IMR-90 (cell line): ENCODE measurements at regions not wholly inside any gene's neighbourhood (a gene's known extent, or its start where the extent isn't known, plus 50 kb on each side); places are given as distances from the start of the nearest gene placed in this dataset.

Experiments
- ATAC-seq: fragments of 200-7000 bp; cut with Tn5 transposase; 2 replicates; pipeline ENCODE4 v1.9.1; 2020; ENCODE audit warnings: low read depth, mild to moderate bottlenecking, moderate library complexity
- BruUV-seq: library from RNA; stranded (reverse); fragments of 400-500 nt; replicated peaks from 2 replicates; lab custom pipeline; 2021; lab: Mats Ljungman, UMichigan
- CTCF ChIA-PET: fragments of 300-600 bp; formaldehyde crosslinking; extraction: SDS; loops from one replicate; lab custom pipeline; 2021; ENCODE audit warnings: antibody characterized with exemption; lab: Yijun Ruan, JAX
- POLR2A ChIA-PET: fragments of 300-600 bp; sonication (Branson Sonifier 250); formaldehyde crosslinking; loops from one replicate; lab custom pipeline; 2022; ENCODE audit warnings: antibody characterized with exemption; ENCODE audit not compliant: unreplicated experiment; lab: Charles Lee
- DNase-seq: peaks from one replicate; pipeline ENCODE4 v3.0.0; 2013
- H2AFZ ChIP-seq: replicated peaks from 2 replicates; pipeline ENCODE3; 2013; ENCODE audit warnings: low read length, mild to moderate bottlenecking; ENCODE audit not compliant: poor library complexity
- H2AK5ac ChIP-seq: 2 replicates; pipeline ENCODE4 v1.6.1; 2013; ENCODE audit warnings: low read depth, low read length, inconsistent platforms
- H2AK9ac ChIP-seq: replicated peaks from 2 replicates; pipeline ENCODE3; 2013; ENCODE audit warnings: mild to moderate bottlenecking, low read depth, low read length, moderate library complexity; ENCODE audit not compliant: poor library complexity
- H2BK120ac ChIP-seq: 2 replicates; pipeline ENCODE4 v1.6.1; 2013; ENCODE audit warnings: low read depth, low read length, inconsistent platforms
- H2BK15ac ChIP-seq: 3 replicates; pipeline ENCODE4 v1.6.1; 2013; ENCODE audit warnings: low read depth, low read length, inconsistent platforms
- H2BK20ac ChIP-seq: 2 replicates; pipeline ENCODE4 v1.6.1; 2013; ENCODE audit warnings: low read depth, mild to moderate bottlenecking, inconsistent platforms, low read length, moderate library complexity
- H2BK5ac ChIP-seq: 2 replicates; pipeline ENCODE4 v1.6.1; 2013; ENCODE audit warnings: mild to moderate bottlenecking, low read depth, low read length, inconsistent platforms; ENCODE audit not compliant: poor library complexity, severe bottlenecking
- H3K14ac ChIP-seq: replicated peaks from 2 replicates; pipeline ENCODE4 v1.6.1; 2013; ENCODE audit warnings: low read depth, low read length, inconsistent platforms
- H3K18ac ChIP-seq: 2 replicates; pipeline ENCODE4 v1.6.1; 2013; ENCODE audit warnings: low read depth, low read length, control low read depth
- H3K23ac ChIP-seq: 2 replicates; pipeline ENCODE4 v1.6.1; 2013; ENCODE audit warnings: low read depth, low read length, inconsistent platforms
- H3K27ac ChIP-seq: 2 replicates; pipeline ENCODE4 v1.5.1; 2013; ENCODE audit warnings: mild to moderate bottlenecking, control low read depth, low read length; ENCODE audit not compliant: insufficient read depth
- H3K27me3 ChIP-seq: 2 replicates; pipeline ENCODE4 v1.6.1; 2013; ENCODE audit warnings: low read length; ENCODE audit not compliant: control insufficient read depth, insufficient read depth
- H3K36me3 ChIP-seq: 2 replicates; pipeline ENCODE4 v1.6.1; 2013; ENCODE audit warnings: low read length, mixed read lengths; ENCODE audit not compliant: control insufficient read depth, insufficient read depth
- H3K4ac ChIP-seq: 2 replicates; pipeline ENCODE4 v1.6.1; 2013; ENCODE audit warnings: low read depth, low read length, inconsistent platforms
- H3K4me1 ChIP-seq: 2 replicates; pipeline ENCODE4 v1.6.1; 2013; ENCODE audit warnings: low read length, mixed read lengths; ENCODE audit not compliant: control insufficient read depth, insufficient read depth
- H3K4me2 ChIP-seq: 2 replicates; pipeline ENCODE4 v1.6.1; 2013; ENCODE audit warnings: low read depth, mild to moderate bottlenecking, control low read depth, low read length, moderate library complexity
- H3K4me3 ChIP-seq: 2 replicates; pipeline ENCODE4 v1.5.1; 2013; ENCODE audit warnings: low read depth, mild to moderate bottlenecking, control low read depth, low read length, moderate library complexity; ENCODE audit not compliant: insufficient read depth
- H3K56ac ChIP-seq: 2 replicates; pipeline ENCODE4 v1.6.1; 2013; ENCODE audit warnings: low read length, inconsistent platforms; ENCODE audit not compliant: insufficient read depth; ENCODE audit errors: extremely low read depth
- H3K79me1 ChIP-seq, 2 experiments: 2 replicates each; pipeline ENCODE4 v1.6.1; 2013; ENCODE audit warnings: low read length in 2 of 2, inconsistent platforms in 1 of 2, low read depth in 1 of 2
- H3K9ac ChIP-seq: 2 replicates; pipeline ENCODE4 v1.6.1; 2013; ENCODE audit warnings: low read depth, low read length, control low read depth
- H3K9me1 ChIP-seq: 2 replicates; pipeline ENCODE4 v1.6.1; 2013; ENCODE audit warnings: low read length, inconsistent platforms; ENCODE audit not compliant: insufficient read depth
- H3K9me3 ChIP-seq: 2 replicates; pipeline ENCODE4 v1.6.1; 2013; ENCODE audit warnings: low read length; ENCODE audit not compliant: control insufficient read depth, insufficient read depth
- H4K20me1 ChIP-seq: 2 replicates; pipeline ENCODE4 v1.6.1; 2013; ENCODE audit warnings: low read length, inconsistent platforms; ENCODE audit not compliant: insufficient read depth
- H4K5ac ChIP-seq: 2 replicates; pipeline ENCODE4 v1.6.1; 2013; ENCODE audit warnings: mild to moderate bottlenecking, low read depth, low read length, control low read depth
- H4K8ac ChIP-seq, 2 experiments: 2 replicates each; pipeline ENCODE4 v1.6.1; 2013; ENCODE audit warnings: low read depth in 2 of 2, low read length in 2 of 2, control low read depth in 1 of 2, inconsistent platforms in 1 of 2
- H4K91ac ChIP-seq: 2 replicates; pipeline ENCODE4 v1.6.1; 2013; ENCODE audit warnings: low read depth, low read length, inconsistent platforms; ENCODE audit not compliant: insufficient read depth
- CTCF ChIP-seq: conservative IDR thresholded peaks from 2 replicates; pipeline ENCODE4 v1.5.1; 2012; ENCODE audit warnings: mild to moderate bottlenecking, low read depth, low read length, improper control_type of control experiment
- WGBS, 2 experiments: methylation state at CpG; one replicate each; pipeline versions ENCODE4 v1.1.5 to v1.1.7; 2013; ENCODE audit warnings: missing lambda C conversion rate in 2 of 2; ENCODE audit not compliant: insufficient read length in 1 of 2; ENCODE audit errors: extremely low coverage in 2 of 2; 5-methylcytosine and 5-hydroxymethylcytosine counted together
- dilution Hi-C: fragments of 300-500 bp; cut with HindIII; formaldehyde crosslinking; loops from one replicate; pipeline ENCODE4 v1.14.3; 2018; ENCODE audit warnings: low sequenced_read_pairs; ENCODE audit not compliant: unreplicated experiment
- in situ Hi-C: fragments of 300-500 bp; cut with MboI; formaldehyde crosslinking; loops from 3 replicates; pipeline ENCODE4 v1.14.3; 2019; ENCODE audit warnings: low sequenced_read_pairs, inconsistent platforms, mixed read lengths
- intact Hi-C: fragments of 100-400 bp; cut with micrococcal nuclease; formaldehyde crosslinking; loops from 2 replicates; pipeline ENCODE4 v1.10.0; 2022

- H3K9ac ChIP-seq, result no peak overlapping the region
- no TSS peak for BruUV-seq
- no peaks in the 10 kb centered on the region for H3K36me3 ChIP-seq
- ChIA-PET POLR2A (no interaction called here), CTCF (no interaction called here)
- H3K4me1 ChIP-seq, result peaks cover 3% of the 10 kb centered on the region; the same call in 1 of the 2 replicates
- H4K5ac ChIP-seq, result no peak overlapping the region
- TF ChIP-seq CTCF, result no peak
- ATAC-seq, result no peak
- H3K9me1 ChIP-seq, result no peaks in the 10 kb centered on the region
- H2AK5ac ChIP-seq, result no peak overlapping the region
- H3K23ac ChIP-seq, result no peak overlapping the region
- no peak overlapping the region for H3K4me3 ChIP-seq
- no peak overlapping the region for H3K14ac ChIP-seq
- in situ Hi-C loops (no loop called here), dilution Hi-C loops (no loop called here), intact Hi-C loops (no loop called here)
- H3K4ac ChIP-seq, result no peak overlapping the region
- no peak overlapping the region for H3K4me2 ChIP-seq
- H3K79me1 ChIP-seq, result no peaks in the 10 kb centered on the region
- no peak for DNase-seq
- no peak overlapping the region for H4K8ac ChIP-seq
- H3K56ac ChIP-seq, result no peak overlapping the region
- no peak overlapping the region for H2AK9ac ChIP-seq
- no peaks in the 10 kb centered on the region for H3K9me3 ChIP-seq
- H2AFZ ChIP-seq, result no peak overlapping the region
- H4K91ac ChIP-seq, result no peak overlapping the region
- H3K18ac ChIP-seq, result no peak overlapping the region
- H2BK15ac ChIP-seq, result no peak overlapping the region; the same call in 2 of the 3 replicates
- WGBS, 2 experiments, result 85% methylated on average over 4 of the region's 5 CpGs; no CpG with 5 or more reads in 1 of the 2 experiments
- H2BK5ac ChIP-seq, result no peak overlapping the region
- no peak overlapping the region for H2BK20ac ChIP-seq
- no peaks in the 10 kb centered on the region for H4K20me1 ChIP-seq
- H2BK120ac ChIP-seq, result no peak overlapping the region
- H3K27me3 ChIP-seq, result no peaks in the 10 kb centered on the region
- no peak overlapping the region for H3K27ac ChIP-seq
These were observed 113.5 kb downstream of the USP22 start for GRCh38 chr17:20929334-20929733.
